Activated T-cell treated with anti-CD3 and anti-CD28 coated beads for 1 hour (primary cell): ENCODE measurements at regions not wholly inside any gene's neighbourhood (a gene's known extent, or its start where the extent isn't known, plus 50 kb on each side); places are given as distances from the start of the nearest gene placed in this dataset.
"Not testable (repeated sequence)": the region's sequence is repeated elsewhere in the genome, so short reads cannot be mapped to it uniquely, and the experiment has no call there.

ENCODE experiments used
- DNase-seq: peaks from one replicate; pipeline ENCODE4 v3.0.0-alpha.2; 2020; ENCODE audit warnings: low read depth

DNA sequence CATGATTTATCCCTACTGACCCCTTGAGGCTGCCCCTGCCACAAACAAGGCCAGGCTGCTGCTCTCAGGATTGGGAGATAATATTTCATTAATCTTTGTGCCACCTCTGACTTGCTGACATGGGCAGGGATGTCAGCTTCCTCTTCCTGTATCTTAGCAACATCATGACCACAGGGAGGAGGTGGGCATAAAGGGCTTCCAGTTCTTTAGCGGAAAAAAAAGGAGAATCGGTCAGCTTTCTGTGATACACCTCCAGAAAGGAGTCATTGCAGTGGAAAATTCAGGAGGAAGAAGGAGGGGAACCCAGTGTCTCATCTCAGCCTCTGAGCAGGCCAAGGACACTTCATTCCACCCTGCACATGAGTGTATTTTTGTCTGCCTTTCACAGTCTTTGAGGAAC is 206.8 kb upstream of the SDK2 start:
- DNase-seq, result no peak

DNA sequence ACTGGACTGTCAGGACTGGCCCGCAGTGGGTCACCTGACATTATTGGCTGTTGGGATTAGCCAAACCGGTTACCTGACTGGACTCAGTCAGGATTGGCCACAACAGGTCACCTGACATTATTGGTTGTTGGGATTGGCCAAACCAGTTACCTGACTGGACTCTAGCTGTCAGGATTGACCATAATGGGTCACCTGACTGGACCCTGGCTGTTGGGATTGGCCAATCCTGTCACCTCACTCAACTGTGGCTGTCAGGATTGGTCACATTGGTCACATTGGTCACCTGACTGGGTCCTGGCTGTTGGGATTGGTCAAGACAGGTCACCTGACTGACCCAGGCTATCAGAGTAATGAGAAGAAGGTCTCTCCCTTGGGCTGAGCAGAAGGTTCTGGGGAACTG is 207.7 kb upstream of the SDK2 start:
- DNase-seq, result no peak

DNA sequence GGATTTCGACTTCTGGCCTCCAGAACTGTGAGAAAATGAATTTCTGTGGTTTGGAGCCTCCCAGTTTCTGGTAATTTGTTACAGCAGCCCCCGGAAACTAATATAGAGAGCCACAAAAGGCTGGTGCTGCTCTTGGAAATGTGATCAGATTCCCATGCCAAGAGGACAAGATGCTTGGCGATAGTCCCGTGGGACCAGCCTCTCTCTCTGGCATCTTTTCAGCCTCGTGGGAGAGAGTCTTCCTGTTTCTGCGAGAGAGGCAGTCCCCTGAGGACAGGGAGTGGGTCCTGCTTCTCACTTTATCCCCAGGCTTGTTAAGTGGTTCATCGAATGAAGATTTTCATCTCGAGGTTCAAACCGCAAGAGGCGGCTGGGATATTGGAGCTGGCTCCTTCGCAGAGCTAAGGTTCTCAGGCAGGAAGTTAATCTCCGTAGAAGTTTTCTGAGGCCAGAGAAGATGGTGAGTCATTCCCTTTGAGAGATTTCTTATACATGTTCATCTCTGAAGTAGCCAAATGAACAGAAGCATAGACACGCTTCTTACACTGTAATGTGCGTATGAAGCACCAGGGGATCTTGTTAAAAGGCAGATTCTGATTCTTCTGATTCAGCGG is 211.6 kb upstream of the SDK2 start:
- DNase-seq, result no peak

DNA sequence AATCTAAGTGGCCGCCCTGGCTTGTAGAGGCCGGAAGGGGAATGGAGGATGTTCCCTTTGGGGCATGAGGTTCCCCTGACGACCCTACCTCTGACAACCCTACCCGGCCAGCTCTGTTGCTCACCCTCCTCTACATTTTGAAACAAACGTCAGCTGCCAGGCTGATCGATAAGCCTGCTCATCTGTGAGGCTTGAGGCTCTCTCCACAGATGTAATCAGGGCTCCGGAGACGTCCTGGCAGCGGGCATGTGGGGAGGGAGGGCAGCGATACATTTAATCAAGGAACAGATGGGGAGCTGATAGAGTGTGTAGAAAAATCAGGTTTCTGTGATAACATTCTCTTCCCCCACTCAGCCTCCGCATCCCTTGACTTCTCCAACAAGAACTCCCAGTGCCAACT is 212.3 kb upstream of the SDK2 start:
- no peak for DNase-seq

DNA sequence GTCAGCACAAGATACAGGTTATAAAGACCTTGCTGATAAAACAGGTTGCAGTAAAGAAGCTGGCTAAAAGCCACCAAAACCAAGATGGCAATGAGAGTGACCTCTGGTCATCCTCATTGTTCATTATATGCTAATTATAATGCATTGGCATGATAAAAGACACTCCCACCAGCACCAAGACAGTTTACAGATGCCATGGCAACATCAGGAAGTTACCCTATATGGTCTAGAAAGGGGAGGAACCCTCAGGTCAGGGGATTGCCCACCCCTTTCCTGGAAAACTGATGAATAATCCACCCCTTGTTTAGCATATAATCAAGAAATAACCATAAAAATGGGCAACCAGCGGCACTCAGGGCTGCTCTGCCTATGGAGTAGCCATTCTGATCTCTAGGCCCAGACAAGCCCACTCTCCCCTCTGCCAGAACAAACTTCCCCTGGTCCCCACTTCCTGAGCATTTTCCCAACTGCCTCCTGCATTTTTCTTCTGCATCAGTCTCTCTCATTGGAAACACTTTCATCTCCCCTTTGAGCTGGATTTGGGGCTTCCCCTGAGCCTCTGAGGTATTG is 215.3 kb upstream of the SDK2 start:
- DNase-seq, result not testable (repeated sequence)

DNA sequence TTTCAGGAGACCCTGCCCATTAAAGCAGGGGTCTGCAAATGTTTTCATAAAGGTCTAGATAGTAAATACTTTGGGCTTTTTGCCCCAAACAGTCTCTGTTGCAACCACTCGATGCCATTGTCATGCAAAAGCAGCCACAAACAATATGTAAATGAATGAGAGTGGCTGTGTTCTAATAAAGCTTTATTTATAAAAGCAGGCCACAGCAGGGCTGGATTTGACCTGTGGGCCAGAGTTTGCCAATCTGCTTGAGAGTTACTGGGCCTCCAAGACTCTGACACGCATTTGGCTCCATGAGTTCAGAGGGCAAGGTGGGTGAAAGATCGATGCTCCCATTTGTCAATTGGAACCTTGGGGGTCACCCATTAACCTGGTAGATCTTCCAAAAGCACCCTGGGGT is 217.3 kb upstream of the SDK2 start:
- DNase-seq, result no peak

DNA sequence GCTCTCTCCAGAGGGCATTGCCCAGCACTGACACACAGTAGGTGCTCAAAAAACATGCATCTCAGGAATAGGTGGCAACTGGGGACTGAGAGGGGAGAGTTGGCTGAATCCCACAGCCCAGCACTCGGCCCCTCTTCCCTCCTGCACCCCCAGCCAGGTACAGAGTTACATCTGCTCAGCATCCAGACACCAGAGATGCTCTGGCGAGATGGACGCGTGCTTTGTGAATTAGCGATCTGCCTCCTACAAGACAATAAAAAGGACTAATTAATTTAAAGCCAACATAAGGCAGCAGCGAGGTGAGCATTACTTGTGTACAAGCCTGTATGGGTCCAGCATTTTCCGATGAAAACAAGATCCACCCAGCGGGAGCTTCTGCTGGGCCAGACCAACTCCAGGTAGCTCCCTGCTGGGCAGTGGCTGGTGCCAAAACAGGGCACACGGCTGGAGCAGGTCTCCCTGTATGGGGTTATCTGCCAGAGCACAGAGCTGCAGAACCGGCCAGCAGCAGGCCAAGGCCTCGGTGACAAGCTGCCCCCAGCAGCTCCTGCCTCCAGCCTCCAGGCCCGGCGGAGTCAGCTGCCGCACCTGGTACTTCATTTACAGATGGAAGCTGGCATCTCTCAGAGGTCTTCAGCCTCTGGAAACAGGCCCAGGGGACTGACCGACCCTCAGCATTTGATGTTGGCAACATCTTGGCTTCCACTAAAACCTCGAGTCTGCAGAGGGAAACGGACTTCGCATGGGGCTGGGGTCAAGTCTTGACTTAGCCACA is 219.7 kb upstream of the SDK2 start:
- DNase-seq, result no peak

DNA sequence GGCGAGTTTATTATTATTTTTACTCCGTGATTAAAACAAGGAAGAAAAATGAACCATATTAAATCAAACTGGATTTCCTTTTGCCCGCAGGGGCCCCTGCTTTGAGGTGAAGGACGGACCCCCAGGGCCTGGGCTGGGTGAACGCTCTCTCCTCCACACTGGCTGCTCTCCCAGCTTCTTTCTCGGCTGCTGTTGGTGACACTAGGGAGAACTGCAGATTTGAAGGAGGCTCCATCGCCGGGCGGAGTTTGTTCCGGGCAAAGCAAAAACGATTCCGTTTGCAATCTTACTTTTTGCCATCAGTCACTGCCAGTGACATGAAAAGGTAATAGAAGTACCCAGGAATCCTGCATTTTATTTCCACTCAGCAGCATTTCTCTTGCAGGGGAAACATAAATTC is 221.6 kb upstream of the SDK2 start:
- no peak for DNase-seq

DNA sequence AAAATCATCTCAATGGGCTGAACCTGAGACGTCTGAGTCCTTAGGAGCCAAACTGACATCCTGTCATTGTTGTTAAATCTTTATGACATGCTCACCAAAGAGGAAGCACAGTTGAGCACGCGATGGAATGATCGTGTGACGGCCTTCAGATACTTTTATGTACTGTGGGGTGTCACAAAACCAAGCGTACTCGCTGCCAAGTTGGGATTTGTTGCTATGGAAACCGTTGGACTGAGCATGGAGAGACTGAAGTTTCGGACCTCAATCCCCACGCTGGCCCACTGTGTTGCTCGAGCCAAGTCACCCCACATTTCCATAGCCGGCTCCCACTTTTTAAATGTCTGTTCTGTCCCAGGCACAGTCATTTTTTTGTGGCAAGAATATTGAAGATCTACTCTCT is 222.8 kb upstream of the SDK2 start:
- DNase-seq, result no peak

DNA sequence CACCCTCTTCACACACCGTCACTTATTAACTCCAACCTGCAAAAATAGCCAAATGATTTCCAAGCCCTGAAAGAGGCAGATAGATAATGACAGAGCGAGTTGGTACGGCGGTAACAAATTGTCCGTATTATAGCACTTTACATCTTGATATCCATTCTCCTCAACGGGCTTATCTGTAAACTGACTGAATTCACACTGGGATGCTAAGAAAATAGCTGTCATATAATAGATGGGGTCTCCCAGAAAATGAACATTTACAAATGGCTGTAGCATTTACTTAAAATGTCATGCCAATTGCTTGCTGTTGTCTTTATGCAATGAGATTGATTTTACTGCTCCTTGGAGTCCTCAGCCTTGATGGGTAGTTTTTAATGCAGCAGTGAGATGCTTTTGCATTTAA is 225.8 kb upstream of the SDK2 start:
- DNase-seq, result no peak

DNA sequence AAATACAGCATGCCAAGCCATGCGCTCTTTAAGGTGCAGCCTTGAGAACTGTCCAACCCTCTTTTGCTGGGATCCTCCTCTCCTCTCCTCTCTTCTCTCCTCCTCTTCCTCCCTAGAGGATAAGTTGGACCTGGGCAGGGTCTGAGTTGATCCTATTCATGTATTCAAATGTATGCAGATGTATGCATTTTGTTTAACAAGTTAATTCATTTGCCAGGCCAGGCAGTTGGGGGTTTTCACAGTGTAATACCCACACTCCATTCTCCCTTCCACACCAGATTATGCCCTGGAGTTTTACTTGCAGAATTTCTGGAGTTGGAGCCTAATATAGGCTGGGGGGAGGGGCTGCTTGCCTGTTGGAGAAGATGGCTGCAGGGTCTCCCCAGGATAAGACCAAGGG is 226.2 kb upstream of the SDK2 start:
- DNase-seq, result no peak

DNA sequence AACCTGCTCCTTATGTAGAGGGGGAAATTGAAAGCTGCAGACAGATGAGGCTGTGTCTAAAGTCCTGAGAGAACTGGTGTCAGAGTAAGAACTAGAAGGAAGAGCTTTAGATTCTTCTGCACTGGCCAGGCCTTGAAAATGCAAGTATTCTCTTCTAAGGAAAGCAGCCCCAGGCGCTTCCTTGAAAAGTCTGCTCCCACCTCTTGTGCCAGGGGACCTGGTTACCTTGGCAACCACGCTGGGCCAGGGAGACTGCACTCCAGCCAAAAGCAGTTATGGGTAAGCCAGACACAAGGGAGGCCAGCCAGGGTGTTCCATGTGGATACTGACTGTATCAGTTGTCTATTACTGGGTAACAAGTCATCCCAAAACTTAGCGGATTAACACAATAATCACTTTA is 228.6 kb upstream of the SDK2 start:
- no peak for DNase-seq

DNA sequence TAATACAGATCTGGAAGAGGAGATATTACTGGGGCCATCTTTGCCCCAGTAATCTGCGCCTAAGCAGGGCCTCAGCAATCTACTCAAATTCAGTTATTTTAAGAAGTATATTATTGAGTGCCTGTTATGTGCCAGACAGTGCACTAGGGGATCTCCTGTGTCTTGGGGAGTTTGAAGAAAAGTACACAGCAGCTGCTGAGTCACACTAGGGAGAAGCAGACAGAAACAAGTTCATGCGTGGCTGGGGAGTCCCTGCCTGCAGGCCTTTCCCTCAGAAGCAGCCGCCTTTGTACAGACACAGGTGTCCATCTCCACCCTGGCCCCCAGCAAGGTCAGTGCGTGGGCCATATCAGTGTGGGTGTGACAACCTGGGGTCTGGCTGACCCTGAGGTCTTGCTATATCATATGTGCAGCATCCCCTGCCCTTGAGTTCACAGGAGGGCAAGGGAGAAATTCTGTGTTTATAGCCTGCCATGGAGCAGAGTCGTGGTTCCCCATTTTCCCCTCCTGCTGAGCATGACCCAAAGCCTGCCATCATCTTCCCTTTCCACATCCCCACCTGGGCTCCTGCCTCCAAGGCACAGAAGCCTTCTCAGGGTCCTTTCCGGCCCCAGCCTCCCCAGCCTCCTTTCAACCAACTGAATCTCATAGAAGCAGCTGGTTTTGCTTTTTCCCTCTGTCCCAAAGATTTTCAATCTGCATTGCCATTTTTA is 229.9 kb upstream of the SDK2 start:
- DNase-seq, result no peak

DNA sequence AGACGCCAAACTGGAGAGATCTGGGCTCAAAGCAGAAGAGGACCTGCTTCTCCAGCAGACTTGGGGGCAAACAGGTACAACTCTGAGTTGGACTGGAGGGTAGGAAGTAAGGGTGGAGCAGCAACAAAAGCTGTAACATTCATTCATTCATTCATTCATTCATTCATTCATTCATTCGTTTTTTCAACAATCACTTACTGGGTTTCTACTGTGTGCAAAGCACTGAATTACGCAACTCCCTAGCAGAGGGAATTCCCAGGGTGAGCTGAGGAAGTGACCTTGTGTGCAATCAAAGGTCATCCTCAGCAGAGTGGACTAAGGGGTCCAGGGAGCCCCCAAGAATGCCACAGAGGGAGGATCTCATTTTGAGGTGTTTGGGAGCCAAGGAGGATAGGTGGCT is 231.1 kb upstream of the SDK2 start:
- DNase-seq, result no peak

DNA sequence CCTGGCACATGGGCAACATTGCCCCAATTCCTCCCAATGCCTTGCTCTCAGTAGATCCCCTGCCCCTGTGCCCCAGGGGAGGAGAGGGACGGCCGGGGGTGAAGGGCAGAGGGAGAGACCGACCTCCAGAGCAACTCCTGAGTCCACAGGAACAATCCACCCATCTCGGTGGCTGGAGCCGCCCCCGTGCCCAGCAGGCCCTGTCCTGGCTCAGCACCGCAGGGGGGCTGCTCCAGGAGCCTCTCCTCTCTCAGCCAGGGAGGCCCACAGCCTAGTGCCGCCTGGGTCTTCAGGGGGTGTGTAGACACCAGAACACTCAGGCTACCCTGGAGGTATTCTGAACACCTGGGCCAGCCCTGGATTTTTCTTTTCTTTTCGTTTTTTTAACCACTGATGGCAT is 233.7 kb upstream of the SDK2 start:
- DNase-seq, result no peak

DNA sequence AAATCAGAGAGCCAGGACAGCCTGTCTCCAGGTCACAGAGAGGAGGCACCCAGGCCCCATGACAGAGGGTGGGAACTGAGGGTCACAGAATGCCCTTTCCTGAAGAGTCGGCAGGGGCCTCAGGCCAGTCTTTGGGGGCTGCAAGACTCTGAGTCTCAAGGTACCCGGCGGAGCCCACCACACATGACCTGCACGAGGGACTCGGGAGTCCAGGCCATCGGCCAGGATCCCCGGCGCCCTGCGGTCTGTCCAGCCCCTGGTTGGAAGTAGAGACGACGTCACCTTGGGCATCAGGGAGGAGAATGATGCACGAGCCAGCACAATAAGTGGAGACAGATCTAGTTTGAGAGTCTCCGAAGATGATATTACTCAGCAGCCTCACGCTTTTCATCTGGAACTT is 234.7 kb upstream of the SDK2 start:
- DNase-seq, result no peak

DNA sequence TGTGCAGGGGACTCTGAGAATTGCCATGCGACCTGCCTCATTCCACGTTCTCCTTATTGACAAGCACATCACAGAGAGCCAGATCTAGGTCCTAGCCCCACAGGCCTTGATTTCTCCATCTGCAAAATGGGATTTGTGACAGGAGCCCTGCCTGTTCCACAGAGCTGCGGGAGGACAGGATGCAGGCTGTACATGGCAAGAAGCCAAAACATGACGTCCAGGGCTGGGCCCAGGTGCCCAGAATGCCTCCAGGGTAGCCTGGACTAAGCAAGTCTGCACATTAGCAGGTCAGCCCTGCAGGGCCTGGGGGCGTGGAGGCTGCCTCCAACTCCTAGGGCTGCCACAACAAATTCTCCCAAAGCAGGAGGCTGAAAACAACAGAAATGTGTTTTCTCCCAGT is 235.7 kb upstream of the SDK2 start:
- DNase-seq, result no peak

DNA sequence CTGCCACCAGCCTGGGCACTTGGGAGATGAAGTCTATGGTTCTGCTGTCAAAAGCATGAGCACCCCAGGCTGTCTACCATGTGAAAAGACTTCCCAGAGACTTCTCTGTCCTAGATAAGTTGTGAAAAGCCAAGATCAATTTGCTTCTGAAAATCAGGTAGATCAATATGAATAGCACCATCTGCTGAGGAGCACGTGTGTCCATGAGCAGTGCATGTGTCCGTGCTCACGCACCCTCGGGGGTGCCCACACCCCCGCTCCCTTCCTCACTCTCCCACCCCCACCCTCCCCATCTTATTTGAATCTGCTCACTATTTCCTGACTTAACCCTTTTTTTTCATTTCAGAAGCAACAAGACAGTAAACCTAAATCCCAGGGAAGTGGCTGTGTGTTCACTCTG is 238.3 kb upstream of the SDK2 start:
- no peak for DNase-seq

DNA sequence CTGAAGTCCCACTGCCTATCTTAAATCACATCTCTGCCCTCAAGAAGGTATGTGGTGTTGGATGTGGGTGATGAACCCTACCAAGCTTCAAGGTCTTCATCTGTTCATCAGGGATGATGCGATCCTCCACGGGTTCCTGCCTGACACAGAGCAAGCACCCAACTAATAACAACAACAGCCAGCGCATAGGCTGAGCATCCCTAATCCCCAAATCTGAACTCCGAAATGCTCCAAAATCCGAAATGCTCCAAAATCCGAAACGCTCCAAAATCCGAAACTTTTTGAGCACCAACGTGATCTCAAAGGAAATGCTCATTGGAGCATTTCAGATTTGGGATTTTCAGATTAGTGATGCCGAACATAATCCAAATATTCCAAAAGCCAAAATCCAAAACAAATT is 238.9 kb upstream of the SDK2 start:
- DNase-seq, result no peak

DNA sequence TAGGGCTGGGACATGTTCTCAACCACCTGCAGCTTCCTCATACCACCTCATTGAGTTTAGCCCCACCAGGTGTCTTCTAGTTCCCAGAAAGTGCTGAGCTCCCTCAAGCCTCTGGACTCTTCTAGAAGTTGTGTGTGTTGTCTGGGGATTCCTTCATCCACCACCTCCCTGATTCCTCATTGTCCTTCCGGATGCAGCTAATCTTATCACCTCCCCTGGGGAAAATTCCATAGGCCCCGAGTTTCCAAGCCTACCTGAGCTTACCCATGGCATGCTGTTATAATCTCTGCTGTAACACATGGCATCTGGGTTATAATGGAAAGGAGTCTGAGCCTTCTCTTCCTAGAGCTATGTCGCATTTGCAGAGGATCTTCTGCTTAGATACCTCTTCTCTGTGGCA is 243.5 kb upstream of the SDK2 start:
- no peak for DNase-seq

DNA sequence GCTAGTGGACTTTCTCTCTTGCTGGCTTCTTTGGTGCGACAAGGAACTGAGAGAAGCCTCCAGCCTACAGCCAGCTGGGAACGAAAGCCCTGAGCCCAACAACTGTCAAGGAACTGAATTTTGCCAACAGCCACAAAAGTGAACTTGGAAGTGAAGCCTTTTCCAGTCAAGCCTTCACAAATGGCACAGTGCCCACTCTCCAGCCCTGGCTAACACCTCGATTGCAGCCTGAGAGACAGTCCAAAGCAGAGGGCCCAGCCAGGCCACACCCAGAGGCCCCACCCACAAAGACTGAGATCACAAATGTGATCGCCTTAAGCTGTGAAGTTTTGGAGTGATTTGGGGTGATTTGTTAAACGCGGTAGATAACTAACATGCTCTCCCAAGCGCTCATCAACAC is 244.6 kb upstream of the SDK2 start:
- DNase-seq, result no peak

DNA sequence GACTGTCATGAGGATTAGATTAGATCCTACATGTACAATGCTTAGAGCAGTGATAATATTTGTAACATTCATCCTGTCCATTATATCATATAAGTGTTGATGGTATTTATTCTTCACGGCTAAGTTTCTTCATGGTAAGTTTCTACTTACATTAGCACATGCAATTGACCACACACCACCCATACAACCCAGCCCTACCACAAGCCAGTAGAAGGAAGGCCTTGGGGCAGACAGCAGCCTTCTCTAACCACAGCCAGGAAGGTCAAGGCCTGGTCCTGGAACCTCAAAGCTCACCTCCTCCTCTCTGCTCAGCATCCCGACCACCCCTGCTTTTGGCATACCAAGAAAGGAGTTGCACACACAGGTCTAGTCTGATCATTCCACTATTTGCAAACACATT is 245.2 kb upstream of the SDK2 start:
- no peak for DNase-seq

DNA sequence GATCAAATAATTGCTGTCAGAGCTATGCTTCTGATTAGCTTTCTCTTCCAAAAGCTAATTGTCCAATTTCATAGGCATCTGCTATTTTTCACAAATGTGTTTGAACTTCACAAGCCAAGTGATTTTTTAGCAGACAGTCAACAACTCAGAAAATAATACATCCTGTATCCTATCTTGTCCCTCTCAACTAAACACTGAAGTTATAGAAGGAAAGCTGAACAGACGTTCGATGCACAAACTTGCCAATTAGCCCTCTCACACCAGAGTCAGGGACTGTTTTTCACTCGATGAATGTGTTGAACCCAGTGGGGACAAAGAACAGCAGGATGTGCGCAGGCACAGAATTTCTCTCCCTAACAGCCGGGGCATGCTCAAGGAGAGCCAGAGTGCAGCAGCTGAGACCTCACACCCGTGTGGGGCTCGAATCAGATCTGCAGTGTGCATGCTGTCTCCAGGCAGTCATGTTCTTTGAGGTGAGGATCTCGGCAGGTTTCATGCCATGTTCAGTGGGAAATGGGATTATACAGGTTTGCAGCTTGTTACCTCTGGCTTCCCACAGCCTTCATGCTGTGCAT is 246.7 kb upstream of the SDK2 start:
- no peak for DNase-seq
